Amniotic epithelial cell (primary cell): ENCODE measurements at regions not wholly inside any gene's neighbourhood (a gene's known extent, or its start where the extent isn't known, plus 50 kb on each side); places are given as distances from the start of the nearest gene placed in this dataset.

ENCODE experiments used
- DNase-seq: peaks from one replicate; pipeline ENCODE4 v3.0.0-alpha.2; 2010; ENCODE audit warnings: low read depth

DNA sequence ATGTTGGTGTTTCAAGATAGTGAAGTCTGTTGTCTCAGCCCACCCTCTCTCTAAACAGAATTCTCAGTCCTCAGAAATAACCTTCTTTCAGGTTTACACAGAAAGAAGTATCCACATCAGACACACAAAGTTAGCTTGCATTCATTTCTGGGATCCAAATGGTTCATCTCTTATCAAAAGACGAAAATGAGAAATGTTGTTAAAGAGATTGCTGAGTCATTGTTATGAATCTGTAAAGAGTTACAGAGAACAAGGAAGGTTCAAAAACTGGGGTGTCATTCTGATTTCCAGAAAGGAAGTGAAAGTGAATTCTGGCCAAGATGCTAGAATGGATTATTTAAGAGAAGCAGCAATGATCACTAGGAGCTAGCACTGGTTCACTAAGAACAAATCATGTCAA lies 90.5 kb upstream of the ATXN1 start:
- peak; percentile 11 for DNase-seq

DNA sequence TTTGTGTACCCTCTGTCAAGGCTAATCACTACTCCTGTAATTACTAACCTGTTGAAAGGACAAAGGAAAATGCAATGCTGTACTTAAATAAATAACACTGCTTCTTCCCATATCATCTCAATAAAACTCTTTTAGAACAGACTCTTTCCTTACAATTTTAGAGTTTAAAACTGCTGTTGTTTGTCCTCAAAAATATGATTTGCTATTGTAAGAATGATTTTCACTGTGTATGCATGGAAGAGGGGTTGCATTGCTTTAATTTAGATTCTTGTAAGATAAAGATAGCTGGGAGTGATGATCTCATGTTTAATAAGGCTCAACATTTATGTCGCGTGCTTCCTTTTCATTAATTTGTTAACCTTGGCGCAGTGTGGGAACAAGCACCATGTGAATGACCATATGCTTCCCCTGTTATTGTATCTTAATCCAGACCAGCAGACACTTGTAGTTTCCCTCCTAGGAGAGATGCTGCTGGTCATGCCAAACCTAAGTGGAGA lies 89.8 kb upstream of the ATXN1 start:
- DNase-seq, result no peak

DNA sequence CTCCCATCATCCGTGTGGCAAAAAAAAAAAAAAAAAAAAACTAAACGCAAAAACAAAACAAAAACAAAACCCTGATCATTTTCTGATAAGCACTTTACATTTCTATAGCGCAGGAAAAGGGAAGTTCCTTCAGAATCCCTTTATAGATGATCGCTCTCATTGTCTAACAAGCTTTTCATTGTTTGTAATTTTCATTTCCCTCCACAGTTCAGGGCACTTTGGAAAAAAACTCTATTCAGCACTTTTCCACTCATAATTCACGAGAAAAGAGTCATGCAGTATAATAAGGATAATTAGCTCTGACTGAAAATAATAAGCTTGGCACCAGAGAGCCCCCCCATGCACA lies 89.4 kb upstream of the ATXN1 start:
- no peak for DNase-seq

DNA sequence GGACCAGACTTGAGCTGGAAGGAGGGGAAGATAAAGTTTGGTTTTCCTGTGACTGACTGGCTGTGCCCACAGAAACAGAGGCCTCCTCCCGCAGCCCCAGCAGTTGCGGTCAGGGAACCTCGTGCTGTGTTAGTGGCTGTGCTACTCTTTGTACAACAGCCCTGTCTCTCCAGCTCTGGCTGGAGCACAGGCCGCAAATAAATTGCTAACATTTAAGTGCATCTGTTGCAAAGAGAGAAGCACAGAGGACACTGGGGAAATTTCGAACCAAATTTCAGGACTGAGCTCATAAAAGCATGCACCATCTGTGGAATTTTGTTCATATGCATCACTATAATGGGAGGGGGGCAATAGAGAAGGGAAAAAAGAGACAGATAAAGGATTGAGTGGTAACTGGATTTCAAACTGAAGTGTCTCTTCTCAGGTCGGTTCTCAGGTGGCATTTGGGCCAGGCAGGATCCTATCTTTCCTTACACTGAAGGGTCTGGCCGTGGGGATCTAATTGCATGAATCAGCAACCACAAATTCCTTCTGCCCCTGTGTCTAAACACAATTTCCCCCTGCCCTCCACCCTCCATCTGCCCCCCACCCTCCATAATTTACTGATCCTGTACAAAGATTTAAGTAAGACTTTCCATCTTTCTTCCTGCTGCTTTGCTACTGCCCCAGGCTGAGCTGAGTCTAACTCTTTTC lies 88.9 kb upstream of the ATXN1 start:
- DNase-seq, result no peak

DNA sequence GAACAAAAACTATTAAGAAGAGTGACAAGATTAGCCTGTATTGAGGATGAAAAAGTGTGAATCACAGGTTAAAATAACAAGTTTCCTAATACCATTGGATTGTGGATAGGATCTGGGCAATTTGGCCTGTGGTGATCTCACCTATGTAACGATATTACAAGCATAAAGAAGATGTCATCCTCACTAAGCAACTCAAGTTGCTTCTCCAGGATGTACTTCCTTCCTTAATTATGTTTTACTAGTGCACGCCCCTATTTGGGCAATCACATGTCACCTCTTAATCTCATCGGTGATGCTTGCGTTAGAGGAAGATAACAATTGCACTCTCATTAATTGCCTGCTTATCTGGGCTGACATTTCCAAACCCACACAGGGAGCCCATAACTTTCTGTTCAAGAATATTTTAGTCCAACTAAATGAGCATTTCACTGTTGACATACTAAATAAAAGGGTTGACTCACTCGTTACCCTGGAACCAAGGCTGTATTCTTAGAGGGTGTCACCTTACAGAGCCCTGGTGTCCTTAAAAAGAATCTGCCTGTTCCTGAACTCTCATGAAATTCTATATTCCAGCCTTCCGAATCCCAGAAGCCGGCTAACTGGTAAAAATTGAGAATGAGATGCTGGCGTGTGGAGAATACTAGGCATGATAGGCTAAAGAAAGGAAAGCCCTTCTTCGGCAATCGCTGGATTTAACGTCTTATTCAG lies 88.2 kb upstream of the ATXN1 start:
- DNase-seq, result peak; percentile 61

DNA sequence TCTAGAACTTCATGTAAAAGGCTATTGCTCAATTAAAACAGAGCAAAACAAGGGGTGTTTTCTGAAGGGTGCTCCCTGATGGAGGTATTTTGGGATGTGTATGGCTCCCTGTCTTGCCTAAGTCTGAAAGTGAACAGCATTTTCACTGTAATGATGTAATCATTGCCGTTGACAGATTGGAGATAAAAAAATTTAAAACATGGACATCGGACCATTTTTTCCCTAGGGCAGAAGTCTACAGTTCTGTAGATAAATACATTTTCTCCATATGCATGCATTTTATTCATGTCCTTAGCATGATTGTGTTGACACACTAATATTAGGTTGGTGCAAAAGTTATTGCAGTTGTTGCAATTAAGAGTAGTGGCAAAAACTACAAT lies 85.1 kb upstream of the ATXN1 start:
- DNase-seq, result no peak

DNA sequence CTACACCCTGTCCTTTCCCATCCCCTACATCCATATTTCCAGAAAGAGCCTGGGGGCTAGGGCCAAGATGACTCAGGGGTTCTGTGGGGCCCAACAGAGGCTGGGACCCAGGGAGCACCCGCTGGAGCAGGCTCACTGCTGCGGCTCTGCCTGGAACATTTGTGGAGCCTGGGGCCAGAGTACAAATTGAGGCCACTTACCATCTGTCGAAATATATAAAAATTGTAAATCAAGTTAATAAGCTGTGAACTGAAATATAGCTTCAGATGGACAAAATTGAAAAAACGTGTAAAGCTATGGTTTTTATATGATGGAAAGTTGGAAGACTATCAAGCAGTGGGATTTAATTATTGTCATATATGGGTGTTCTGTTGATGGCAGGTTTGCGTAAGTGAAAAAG lies 82.9 kb upstream of the ATXN1 start:
- DNase-seq, result no peak

DNA sequence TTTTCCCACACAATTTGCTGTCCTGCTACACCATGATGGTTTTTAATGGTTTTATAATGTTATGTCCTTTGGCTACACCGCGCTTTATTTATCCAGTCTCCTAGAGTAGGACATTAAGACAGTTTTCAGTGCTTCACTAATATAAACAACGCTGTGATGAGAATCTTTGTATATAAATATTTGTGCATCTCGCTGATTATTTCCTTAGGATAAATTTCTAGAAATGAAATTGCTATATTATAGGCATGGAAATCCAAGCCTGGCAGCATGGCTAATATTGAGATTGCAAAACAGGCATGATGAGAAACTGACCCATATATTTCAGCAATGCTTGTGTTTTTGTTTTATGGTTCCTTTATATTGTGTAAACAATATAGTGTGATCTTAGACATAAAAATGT lies 81.4 kb upstream of the ATXN1 start:
- no peak for DNase-seq

DNA sequence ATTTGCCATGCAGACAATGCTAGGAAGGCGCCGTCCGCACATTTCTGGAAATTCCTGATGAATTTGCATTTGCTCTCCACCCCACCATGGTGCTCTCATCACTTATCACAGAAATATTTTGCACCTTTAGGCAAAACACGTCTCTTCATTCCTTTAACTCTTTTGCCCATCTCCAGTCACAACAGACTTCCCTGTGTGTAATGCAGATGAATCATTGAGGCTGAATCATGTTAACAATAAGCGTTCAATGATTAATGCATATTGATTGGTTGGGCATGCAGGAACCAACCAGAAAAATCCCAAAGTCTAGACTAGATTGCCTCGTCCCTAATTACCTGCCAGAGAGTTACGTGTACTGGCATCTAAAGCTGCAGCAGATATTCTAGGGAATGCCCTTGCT lies 80.0 kb upstream of the ATXN1 start:
- DNase-seq, result no peak

DNA sequence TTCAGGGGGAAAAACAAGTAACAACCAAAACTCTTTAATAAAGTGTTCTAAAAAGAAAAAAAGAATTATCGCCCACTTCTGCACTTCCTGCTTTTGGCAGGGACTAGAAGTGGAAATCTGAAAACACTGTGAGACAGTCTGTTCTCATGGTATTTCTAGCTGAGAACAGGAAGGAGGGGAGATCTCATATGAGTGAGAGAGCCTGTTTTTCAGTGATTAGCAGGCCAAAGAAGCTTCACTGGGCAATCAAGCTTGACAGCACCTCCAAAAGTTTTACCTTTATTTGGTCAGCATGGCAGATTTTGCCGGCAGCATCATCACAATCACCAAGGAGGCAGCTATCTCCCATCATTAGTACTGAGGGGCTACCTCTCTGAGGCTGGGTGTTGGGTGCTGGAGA lies 79.5 kb upstream of the ATXN1 start:
- no peak for DNase-seq

DNA sequence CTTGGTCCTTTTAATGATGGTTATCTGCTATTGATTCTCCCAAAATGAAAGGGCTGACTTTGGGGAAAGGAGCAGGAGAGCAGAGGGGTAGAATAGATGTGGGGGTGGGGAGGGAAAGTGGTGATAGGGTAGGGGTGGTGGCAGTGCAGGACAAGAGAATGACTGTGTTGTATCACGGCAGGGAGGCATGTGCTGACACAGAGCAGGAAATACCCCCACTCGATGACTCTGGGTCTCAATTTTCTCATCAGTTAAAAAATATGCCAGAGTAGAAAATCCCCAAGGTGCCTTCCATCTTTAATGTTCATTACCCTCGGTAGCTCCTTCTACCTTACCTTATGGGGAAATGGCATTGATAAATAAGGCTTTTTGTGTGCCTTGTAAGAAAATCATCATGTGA lies 79.0 kb upstream of the ATXN1 start:
- DNase-seq, result no peak

DNA sequence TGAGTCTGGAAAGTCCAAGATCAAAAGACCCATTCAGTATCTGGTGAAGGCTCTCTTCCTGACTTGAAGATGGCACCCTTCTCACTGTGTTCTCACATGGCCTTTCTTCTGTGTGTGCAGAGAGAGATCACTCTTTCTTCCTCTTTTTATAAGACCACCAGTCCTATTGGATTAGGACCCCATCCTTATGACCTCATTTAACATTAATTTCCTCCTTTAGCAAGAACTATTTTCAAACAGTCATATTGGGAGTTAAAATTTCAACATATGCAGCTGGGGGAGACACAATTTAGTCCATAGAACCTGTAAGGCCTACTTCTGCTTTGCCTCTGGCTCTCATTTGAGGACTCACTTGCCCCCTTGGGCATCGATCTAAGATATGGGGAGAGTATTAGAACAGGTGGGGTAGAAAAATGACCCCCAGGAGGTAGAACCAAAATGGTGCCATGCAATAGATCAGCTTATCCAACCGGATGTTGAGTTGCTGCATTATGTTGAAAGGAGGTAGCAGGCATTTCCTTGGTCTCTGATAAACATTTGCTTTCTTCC lies 78.4 kb upstream of the ATXN1 start:
- DNase-seq, result no peak

DNA sequence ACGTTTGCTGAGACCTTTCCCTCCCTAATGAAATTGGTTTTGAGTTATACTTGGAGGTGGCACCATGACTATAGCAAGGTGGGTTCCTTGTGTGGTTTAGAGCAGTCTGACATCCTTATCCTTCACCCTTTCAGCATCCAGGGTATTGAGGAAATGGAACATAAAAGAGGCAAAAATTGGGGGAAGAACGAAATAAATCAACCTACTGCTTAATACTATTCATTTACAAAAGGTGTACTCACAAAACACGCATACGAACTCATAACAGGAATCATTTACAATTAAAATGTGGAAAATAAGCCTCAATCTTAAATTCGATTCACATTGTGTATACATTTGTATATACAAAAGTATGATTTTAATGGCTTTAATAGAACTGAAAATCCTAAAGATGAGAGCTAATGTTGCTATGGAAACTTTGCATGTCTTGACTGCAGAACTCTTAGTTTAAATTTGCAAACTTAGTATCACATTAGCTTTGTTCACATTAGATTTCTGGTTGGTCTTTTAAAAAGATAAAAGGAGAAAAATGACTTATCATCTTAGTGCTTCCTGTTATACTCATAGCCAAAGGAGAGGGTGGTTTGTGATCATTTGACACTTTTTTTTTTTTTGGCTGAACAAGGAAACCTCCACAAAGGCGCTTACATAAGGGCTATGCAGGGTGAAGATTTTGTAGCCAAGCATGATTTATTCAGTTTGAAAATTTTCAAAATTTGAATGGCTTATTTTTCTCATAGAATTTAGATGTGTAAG lies 76.1 kb upstream of the ATXN1 start:
- DNase-seq, result no peak

DNA sequence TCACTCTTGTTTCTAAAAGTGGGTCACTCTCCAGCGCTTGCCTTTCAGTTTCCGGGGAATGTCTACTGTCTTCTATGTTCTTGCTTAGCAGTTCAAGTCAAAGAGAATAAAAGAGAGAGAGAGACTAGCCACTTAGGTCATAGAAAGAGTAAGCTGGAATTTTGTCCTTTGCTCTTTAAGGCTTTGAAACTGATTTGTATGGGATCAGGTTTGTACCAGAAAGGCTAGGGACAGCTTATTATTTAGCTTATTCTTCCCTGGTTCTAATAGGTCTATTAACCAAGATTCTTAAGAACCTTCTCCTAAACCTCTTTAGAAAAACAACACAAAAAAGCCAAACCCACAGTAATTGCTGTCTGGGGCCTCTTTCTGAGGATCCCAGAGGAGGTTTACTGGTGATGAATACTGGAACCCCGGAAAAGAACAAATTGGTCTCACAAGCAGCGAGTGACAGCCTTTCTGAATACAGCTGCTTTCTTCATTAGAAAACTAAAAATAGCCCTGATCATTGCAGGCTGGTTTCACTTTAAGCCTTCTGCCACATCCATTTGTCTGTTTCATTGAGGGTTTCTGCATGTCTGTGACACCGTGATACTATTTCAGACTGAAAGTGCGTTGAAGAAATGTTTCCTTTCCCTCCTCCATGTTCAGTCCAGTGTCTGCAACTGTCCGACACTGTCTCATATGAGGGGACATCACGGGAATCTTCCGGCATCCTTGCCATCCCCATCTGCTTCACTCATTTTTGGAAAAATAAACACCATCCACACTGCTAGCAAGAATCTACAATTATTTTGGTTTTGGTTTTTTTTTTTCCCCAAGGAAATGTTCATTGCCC lies 75.1 kb upstream of the ATXN1 start:
- no peak for DNase-seq

DNA sequence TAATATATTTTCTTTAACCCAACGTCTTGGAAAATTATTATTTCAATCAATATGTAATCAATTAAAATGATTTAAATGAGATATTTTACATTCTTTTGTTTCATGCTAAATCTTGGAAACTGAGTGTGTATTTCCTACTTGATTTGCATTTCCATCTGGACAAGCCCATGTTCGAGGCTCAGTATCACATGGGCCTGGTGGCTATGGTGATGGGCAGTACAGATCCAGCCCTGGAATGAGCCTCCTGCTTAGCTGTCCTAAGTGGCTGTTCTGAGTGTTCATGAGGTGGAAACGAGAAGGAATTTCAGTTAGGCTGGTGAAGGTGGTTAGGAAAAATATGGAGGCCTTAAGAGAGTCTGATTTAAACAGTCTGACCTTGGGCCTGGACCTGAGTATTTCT lies 73.0 kb upstream of the ATXN1 start:
- no peak for DNase-seq

DNA sequence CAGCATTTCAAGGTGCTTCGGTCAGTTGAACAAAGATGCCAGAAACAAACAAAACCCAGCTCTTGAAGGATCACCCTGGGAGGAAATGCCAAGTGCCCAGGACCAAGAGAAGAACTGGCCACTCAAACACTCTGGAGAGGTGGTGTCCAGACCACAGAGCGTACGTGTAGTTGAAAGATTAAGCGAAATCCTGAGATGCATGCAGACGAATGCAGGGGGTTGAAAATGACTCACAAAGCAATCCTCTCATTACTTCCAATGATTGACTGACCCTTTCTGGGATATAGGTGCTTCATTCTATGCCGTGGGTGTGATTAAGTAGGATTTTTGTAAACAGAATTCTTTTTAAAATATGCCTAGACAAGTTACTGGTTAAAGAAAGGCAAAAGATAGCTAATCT lies 71.5 kb upstream of the ATXN1 start:
- DNase-seq, result peak; percentile 13

DNA sequence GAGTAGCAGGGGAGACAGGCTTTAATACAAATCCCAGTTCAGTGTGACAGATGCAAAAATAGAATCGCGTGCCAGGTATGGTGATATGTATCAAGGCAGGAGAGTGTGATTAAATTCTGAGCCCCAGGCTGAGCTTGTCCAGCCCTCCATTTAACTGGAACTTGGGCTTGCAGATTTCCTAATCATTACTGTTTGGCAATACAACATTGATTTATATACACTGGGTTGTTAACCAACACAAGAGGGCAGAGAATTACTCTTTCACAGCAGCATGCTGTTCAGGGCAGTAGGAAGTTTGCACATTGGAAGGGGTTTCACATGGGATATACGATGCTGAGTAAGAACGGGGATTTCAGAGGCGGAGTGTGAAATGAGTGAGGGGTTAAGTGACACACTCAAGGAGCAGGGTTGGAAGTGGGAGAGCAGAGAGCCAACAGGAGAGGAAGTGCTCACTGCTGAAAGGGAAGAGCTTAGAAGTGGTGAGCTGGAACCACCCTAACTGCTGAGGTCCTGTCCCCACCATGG lies 70.8 kb upstream of the ATXN1 start:
- peak; percentile 47 for DNase-seq

DNA sequence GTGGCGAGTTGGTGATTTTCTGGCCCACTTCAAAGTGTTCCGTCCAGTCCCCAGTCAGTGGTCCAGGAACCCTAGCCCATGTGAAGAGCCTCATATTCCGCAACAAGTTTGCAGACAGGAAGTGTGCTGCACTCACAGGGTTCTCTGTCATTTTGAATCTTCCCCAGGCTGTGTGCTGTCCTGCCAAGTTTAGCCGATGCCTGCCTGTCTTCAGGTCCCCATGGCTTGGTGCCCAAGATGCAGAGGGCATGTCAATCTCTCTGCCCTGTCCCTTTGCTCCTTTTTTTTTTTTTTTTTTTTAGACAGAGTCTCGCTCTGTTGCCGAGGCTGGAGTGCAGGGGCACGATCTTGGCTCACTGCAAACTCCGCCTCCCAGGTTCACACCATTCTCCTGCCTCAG lies 69.9 kb upstream of the ATXN1 start:
- no peak for DNase-seq

DNA sequence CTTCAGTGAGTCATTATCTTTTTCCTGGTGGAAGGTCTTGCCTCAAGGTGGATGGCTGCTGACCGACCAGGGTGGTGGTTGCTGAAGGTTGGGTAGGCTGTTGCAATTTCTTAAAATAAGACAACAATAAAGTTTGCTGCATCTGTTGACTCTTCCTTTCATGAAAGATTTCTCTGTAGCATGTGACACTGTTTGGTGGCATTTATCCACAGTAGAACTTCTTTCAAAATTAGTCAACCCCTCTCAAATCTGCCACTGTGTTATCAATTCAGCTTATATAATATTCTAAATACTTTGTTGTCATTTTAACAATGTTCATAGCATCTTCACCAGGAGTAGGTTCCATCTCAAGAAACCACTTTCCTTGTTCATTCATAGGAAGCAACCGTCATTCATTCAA lies 66.8 kb upstream of the ATXN1 start:
- no peak for DNase-seq

DNA sequence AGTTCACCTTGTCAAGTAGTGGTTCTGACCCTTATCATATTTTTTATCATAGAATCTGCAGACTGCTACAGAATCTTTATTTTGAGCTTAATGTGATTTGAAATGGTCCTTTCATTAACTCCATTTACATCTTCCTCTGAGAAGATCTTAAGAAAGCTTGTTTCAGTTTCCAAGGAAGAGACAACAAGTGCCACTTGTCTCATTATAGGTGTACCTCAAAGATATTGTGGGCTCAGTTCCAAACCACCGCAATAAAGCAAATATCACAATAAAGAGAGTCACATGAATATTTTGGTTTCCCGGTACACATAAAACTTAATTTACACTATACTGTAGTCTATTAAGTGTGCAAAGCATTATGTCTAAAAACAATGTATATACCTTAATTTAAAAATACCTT lies 66.4 kb upstream of the ATXN1 start:
- DNase-seq, result no peak

DNA sequence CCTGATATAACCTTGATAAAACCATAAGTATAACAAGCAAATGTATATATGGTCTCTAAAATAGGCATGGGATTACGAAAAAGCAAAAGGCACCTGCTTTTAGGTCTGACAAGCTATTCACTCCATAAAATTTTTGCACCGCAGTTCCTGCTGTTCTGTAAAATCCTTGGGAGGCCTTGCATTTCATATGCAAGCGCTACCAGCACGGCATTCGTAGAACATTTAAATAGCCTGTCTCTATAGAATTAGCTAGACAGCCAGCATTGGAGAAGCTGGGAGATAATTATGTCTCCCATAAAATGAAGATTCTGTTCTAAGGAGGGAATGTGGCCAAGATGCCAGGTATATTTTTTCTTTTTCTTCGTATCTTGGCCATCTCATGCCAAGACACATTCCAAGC lies 64.5 kb upstream of the ATXN1 start:
- no peak for DNase-seq
